Neuron (in vitro differentiated cells): ENCODE measurements at regions not wholly inside any gene's neighbourhood (a gene's known extent, or its start where the extent isn't known, plus 50 kb on each side); places are given as distances from the start of the nearest gene placed in this dataset.

ENCODE experiments used
- H2AFZ ChIP-seq: one replicate; pipeline ENCODE4 v1.6.1; 2013; ENCODE audit warnings: low read depth, mild to moderate bottlenecking, inconsistent platforms, low read length, moderate library complexity
- H3K27me3 ChIP-seq: one replicate; pipeline ENCODE4 v1.6.1; 2013; ENCODE audit warnings: low read length; ENCODE audit not compliant: insufficient read depth
- H3K36me3 ChIP-seq: one replicate; pipeline ENCODE4 v1.6.1; 2013; ENCODE audit warnings: low read length; ENCODE audit not compliant: insufficient read depth
- H3K4me1 ChIP-seq: one replicate; pipeline ENCODE4 v1.6.1; 2013; ENCODE audit warnings: low read length; ENCODE audit not compliant: insufficient read depth
- H3K4me3 ChIP-seq: 2 replicates; pipeline ENCODE4 v1.5.1; 2013; ENCODE audit warnings: mild to moderate bottlenecking, low read length, moderate library complexity
- H3K9me3 ChIP-seq: one replicate; pipeline ENCODE4 v1.6.1; 2013; ENCODE audit warnings: low read length

- Histone ChIP-seq H3K9me3 (no peaks in the 10 kb centered on the region), H3K4me3 (no peak overlapping the region), H3K27me3 (no peaks in the 10 kb centered on the region), H3K4me1 (peaks cover 6% of the 10 kb centered on the region), H3K36me3 (no peaks in the 10 kb centered on the region), H2AFZ (no peak overlapping the region)
These were observed 187.4 kb downstream of the NUF2 start for GRCh38 chr1:163509114-163509513.

- Histone ChIP-seq H3K27me3 (no peaks in the 10 kb centered on the region), H2AFZ (no peak overlapping the region), H3K4me1 (no peaks in the 10 kb centered on the region), H3K4me3 (no peak overlapping the region), H3K36me3 (no peaks in the 10 kb centered on the region), H3K9me3 (no peaks in the 10 kb centered on the region)
These were observed 190.7 kb downstream of the NUF2 start for GRCh38 chr1:163512349-163512989.

- Histone ChIP-seq H3K4me1 (no peaks in the 10 kb centered on the region), H3K36me3 (no peaks in the 10 kb centered on the region), H2AFZ (no peak overlapping the region), H3K27me3 (no peaks in the 10 kb centered on the region), H3K4me3 (no peak overlapping the region), H3K9me3 (no peaks in the 10 kb centered on the region)
These were observed 201.7 kb downstream of the NUF2 start for GRCh38 chr1:163523375-163524029.

GRCh38 chr1:163528710-163529348, 207.1 kb downstream of the NUF2 start:
- Histone ChIP-seq H3K4me1 (no peaks in the 10 kb centered on the region), H3K4me3 (no peak overlapping the region), H2AFZ (no peak overlapping the region), H3K27me3 (no peaks in the 10 kb centered on the region), H3K36me3 (no peaks in the 10 kb centered on the region), H3K9me3 (no peaks in the 10 kb centered on the region)

GRCh38 chr1:163531345-163531744, 209.6 kb downstream of the NUF2 start:
- no peaks in the 10 kb centered on the region for H3K4me1 ChIP-seq
- H3K9me3 ChIP-seq, result no peaks in the 10 kb centered on the region
- H2AFZ ChIP-seq, result no peak overlapping the region
- no peak overlapping the region for H3K4me3 ChIP-seq
- H3K36me3 ChIP-seq, result no peaks in the 10 kb centered on the region
- H3K27me3 ChIP-seq, result no peaks in the 10 kb centered on the region

GRCh38 chr1:163535401-163535800, 213.6 kb downstream of the NUF2 start:
- H3K4me1 ChIP-seq, result no peaks in the 10 kb centered on the region
- no peaks in the 10 kb centered on the region for H3K36me3 ChIP-seq
- H3K9me3 ChIP-seq, result no peaks in the 10 kb centered on the region
- no peaks in the 10 kb centered on the region for H3K27me3 ChIP-seq
- no peak overlapping the region for H3K4me3 ChIP-seq
- H2AFZ ChIP-seq, result no peak overlapping the region

GRCh38 chr1:163535807-163536206, 214.1 kb downstream of the NUF2 start:
- Histone ChIP-seq H3K4me1 (no peaks in the 10 kb centered on the region), H3K36me3 (no peaks in the 10 kb centered on the region), H2AFZ (no peak overlapping the region), H3K4me3 (no peak overlapping the region), H3K9me3 (no peaks in the 10 kb centered on the region), H3K27me3 (no peaks in the 10 kb centered on the region)

- no peaks in the 10 kb centered on the region for H3K36me3 ChIP-seq
- H3K4me1 ChIP-seq, result no peaks in the 10 kb centered on the region
- H3K27me3 ChIP-seq, result no peaks in the 10 kb centered on the region
- H2AFZ ChIP-seq, result no peak overlapping the region
- no peaks in the 10 kb centered on the region for H3K9me3 ChIP-seq
- H3K4me3 ChIP-seq, result no peak overlapping the region
These were observed 216.1 kb downstream of the NUF2 start for GRCh38 chr1:163537809-163538208.

- Histone ChIP-seq H2AFZ (no peak overlapping the region), H3K4me3 (no peak overlapping the region), H3K27me3 (no peaks in the 10 kb centered on the region), H3K36me3 (no peaks in the 10 kb centered on the region), H3K4me1 (no peaks in the 10 kb centered on the region), H3K9me3 (no peaks in the 10 kb centered on the region)
These were observed 216.9 kb downstream of the NUF2 start for GRCh38 chr1:163538667-163539066.

GRCh38 chr1:163540727-163541126, 219.0 kb downstream of the NUF2 start:
- no peak overlapping the region for H3K4me3 ChIP-seq
- no peaks in the 10 kb centered on the region for H3K36me3 ChIP-seq
- no peaks in the 10 kb centered on the region for H3K9me3 ChIP-seq

GRCh38 chr1:163544441-163544840, 222.7 kb downstream of the NUF2 start:
- Histone ChIP-seq H3K4me3 (no peak overlapping the region), H3K27me3 (no peaks in the 10 kb centered on the region), H3K9me3 (no peaks in the 10 kb centered on the region)

More at GRCh38 chr1:163540727-163541126, 219.0 kb downstream of the NUF2 start:
- Histone ChIP-seq H2AFZ (no peak overlapping the region), H3K27me3 (no peaks in the 10 kb centered on the region), H3K4me1 (no peaks in the 10 kb centered on the region)

GRCh38 chr1:163558162-163558561, 236.4 kb downstream of the NUF2 start:
- Histone ChIP-seq H3K27me3 (no peaks in the 10 kb centered on the region), H3K4me1 (no peaks in the 10 kb centered on the region), H3K36me3 (no peaks in the 10 kb centered on the region), H3K4me3 (no peak overlapping the region), H3K9me3 (no peaks in the 10 kb centered on the region), H2AFZ (no peak overlapping the region)

More at GRCh38 chr1:163544441-163544840, 222.7 kb downstream of the NUF2 start:
- H3K4me1 ChIP-seq, result no peaks in the 10 kb centered on the region
- no peaks in the 10 kb centered on the region for H3K36me3 ChIP-seq
- no peak overlapping the region for H2AFZ ChIP-seq

GRCh38 chr1:163561580-163562295, 240.0 kb downstream of the NUF2 start:
- Histone ChIP-seq H3K27me3 (no peaks in the 10 kb centered on the region), H3K36me3 (no peaks in the 10 kb centered on the region), H3K4me3 (no peak overlapping the region), H3K9me3 (no peaks in the 10 kb centered on the region), H2AFZ (no peak overlapping the region), H3K4me1 (peaks cover 12% of the 10 kb centered on the region)
